ENCODE measurements at regions not wholly inside any gene's neighbourhood (a gene's known extent, or its start where the extent isn't known, plus 50 kb on each side); places are given as distances from the start of the nearest gene placed in this dataset.

DNA sequence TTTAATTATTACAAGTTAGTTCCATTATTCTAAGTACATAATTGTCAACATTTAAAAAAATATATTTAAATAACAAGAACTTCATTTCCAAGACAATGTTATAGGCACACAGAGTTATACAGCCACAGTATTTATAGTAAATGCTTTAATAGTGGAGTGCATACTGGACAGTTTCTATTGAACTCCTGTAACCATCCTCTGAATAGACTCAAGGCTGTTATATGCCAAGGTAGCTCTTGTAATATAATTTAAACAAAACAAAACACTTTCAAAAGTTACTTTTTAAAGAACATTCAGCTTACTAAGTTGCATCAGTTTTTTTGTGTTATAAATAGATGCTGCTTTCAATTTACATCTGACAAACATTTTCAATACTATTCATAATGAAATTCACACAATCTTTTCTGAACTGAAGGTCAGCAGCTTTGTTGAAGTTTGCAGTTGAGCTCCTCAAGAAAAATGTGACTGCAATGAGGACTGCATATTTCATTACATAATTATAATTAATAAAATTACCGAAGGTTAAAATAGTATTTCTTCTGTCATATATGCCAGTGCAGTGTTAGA is 549.9 kb upstream of the CYLC2 start:
- TF ChIP-seq, protein P1, sequence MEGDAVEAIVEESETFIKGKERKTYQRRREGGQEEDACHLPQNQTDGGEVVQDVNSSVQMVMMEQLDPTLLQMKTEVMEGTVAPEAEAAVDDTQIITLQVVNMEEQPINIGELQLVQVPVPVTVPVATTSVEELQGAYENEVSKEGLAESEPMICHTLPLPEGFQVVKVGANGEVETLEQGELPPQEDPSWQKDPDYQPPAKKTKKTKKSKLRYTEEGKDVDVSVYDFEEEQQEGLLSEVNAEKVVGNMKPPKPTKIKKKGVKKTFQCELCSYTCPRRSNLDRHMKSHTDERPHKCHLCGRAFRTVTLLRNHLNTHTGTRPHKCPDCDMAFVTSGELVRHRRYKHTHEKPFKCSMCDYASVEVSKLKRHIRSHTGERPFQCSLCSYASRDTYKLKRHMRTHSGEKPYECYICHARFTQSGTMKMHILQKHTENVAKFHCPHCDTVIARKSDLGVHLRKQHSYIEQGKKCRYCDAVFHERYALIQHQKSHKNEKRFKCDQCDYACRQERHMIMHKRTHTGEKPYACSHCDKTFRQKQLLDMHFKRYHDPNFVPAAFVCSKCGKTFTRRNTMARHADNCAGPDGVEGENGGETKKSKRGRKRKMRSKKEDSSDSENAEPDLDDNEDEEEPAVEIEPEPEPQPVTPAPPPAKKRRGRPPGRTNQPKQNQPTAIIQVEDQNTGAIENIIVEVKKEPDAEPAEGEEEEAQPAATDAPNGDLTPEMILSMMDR (conservative IDR thresholded peaks at IDR 0.05; ENCODE audit: low read depth, low read length), result no peak
- TF ChIP-seq EZH2 (IDR thresholded peaks at IDR 0.05; ENCODE audit: borderline replicate concordance, low read depth, low read length, poor library complexity, severe bottlenecking), result no peak
